Occipital lobe (tissue), 1 donor: ENCODE measurements at regions not wholly inside any gene's neighbourhood (a gene's known extent, or its start where the extent isn't known, plus 50 kb on each side); places are given as distances from the start of the nearest gene placed in this dataset.
A peak's percentile ranks its signal among the peaks of the same experiment; 100 is the strongest.
"Not testable (repeated sequence)": the region's sequence is repeated elsewhere in the genome, so short reads cannot be mapped to it uniquely, and the experiment has no call there.

ENCODE experiments used
- DNase-seq: peaks from one replicate; lab custom pipeline; 2025; lab: John Stamatoyannopoulos, UW

DNA sequence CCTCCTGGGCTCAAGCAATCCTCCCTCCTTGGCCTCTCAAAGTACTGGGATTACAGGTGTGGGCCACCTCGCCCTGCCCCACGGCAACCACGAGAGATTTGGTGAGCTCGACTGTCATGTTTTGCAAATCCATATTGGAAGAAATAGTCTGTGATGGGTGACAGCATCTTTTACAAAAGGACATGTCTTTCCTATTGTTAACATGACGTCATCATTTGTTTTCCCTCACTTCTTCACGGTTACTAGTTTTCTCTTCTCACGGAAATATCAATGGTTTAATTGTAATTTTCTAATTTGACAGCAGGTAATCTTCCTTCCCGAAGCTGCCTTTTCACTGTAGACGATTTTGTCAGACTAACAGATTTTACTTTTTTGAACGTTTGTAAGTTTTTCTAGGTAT, 110.8 kb upstream of the GREM2 start:
- no peak for DNase-seq

DNA sequence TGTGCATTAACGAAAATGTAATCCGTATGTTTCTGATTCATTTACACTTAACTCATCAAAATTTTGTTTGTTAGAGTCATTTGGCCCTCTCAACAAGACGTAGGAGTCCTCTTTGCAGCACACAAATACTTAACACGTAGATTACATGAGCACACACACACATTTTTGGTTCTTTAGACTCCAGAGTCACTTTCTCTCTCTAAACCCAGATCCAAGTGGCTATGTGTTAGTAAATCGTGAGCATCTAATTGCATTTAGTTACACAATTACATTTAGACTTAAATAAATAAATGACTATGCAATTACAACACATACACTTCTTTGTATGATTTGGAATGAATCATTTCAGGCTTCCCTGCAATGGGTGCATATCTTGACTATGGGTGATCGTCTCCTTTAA, 109.0 kb upstream of the GREM2 start:
- DNase-seq: no peak

DNA sequence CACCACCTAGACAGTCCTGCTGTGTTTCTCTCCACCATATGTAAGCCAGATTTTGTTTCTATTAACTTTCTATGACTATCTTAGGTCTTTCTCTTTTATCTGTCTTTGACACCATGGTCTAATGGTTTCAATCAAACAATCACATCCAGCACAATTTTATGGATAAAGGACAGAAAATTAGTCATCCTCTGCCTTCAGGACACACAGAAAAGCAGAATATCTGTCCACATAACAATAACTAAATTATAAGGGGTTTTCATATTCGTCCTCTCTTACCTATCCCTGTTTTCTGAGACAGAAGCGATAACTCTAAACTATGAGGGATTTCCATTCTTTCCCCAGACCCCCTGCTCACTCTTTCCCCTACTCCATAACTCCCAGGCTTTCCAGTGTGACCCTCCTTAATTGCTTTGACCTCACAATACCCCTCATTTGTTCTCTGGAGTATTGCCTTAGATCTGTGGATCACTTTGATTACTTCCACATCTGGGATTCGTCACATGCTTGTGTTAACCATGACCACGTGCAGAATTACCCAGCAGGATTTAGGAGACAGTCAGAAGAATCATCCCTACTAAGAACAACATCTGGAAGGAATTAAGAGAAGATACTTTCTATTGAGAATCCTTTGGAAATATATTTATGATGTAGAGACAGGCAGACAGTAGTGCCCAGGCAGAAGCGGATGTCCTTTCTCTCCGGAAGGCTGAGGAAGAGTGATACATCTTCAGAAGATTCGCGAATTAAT, 108.2 kb upstream of the GREM2 start:
- no peak for DNase-seq

DNA sequence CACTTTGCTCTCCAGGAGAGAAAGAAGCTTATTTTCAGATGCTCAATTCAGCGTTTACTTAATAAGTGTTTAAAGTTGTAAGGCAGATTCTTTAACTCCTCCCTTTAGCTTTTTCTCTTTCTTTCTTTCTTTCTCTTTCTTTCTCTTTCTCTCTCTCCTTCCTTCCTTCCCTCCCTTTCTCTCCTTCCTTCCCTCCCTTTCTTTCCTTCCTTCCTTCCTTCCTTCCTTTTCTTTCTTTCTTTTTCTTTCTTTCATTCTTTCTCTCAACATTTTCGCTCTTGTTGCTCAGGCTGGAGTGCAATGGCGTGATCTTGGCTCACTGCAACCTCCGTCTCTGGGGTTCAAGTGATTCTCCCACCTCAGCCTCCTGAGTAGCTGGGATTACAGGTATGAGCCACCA, 104.6 kb upstream of the GREM2 start:
- DNase-seq: not testable (repeated sequence)

DNA sequence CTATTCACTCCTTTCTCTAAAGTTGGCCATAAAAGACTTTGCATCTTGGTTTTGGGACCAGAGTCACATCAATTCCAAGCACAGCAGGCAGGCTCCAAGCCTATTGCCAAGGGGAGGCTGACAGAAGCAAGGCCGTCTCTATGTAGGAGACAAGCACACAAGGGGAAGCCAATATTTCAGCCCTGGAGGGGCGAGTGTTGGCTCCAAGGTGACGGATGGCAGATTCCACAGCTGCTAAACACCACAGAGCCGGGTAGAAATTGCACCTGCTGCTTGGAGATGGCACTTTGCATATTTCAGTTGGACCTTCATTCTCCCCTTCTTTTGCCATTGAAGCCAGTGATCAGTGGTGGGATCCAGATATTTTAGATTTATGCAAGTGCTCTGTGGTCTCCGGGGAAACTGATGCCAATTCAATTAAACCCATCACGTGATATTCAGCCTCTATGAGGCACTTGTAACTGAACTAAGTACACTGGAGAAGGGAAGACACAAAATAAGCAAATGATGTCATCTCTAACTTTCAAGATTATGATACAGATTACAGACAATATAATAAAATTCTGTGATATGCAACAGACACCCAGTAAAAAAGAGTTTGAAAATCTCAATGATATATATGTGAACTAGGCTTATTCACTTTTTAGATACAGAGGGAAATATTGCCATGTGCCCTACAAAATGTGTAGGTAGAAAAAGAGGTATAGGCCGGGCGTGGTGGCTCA, 102.8 kb upstream of the GREM2 start:
- DNase-seq: no peak

DNA sequence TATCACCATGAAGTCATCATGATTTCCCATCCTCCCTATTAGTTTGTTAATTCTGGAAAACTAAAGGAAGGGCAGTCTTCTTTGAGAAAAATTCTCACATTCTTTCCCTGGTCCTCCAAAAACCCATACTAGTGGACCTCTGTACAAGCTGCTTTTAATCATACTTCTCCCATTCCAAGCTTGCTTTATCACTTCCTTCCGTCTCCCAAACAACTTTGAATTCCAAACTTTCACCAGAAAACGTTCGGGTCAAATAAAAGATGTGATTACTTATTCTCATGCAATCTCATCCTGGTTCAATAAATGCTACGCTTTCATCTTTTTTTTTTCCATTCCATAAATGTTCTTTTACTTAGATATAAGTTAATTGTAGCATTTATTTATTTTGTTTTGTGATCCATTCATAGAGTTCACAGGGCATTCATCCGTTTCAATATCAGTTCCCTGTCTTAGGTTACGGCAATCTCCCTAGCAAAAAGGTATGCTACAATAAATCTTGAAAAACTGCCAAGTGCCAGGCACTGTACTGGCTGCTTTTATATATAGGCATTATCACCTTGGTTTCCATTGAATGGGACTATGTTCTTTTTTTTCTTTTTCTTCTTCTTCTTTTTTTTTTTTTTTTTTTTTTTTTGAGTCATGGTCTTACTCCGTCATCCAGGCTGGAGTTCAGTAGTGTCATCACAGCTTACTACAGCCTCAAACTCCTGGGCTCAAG, 100.2 kb upstream of the GREM2 start:
- DNase-seq: no peak

DNA sequence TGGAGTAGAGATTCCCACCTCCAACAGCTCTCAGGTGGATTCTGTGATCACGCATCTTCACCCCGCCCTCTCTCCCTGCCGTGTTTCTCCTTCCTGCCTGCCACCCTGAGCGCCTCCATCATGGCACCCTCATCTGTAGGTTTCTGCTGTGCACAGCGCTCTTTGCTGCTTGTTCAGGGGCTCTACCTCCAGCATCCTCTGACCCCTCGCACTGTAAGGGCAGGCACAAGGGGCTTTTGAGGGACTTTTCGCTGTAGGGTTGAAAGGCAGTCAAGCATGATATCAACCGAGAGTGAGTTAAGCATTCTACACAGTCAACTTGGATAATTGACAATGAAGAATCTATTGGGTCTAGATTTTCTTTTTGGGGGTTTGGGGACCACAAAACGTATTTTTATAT, 99.1 kb upstream of the GREM2 start:
- no peak for DNase-seq

DNA sequence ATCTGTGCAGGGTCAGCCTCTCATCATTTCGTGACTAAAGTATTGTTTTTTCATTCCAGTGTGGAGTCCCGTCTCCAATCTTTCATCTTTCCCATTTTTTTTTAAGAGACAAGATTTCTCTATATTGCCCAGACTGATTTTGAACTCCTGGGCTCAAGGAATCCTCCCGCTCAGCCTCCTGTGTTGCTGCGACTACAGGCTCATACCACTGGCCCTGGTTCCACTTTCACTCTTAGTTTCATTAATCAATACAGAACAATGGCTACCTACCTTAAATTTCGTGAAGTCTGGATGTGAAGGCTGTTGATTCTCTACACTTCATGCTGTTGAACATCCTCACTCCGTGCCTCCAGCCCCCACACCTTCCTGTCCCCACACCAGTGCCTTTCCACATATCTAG, 97.7 kb upstream of the GREM2 start:
- no peak for DNase-seq

DNA sequence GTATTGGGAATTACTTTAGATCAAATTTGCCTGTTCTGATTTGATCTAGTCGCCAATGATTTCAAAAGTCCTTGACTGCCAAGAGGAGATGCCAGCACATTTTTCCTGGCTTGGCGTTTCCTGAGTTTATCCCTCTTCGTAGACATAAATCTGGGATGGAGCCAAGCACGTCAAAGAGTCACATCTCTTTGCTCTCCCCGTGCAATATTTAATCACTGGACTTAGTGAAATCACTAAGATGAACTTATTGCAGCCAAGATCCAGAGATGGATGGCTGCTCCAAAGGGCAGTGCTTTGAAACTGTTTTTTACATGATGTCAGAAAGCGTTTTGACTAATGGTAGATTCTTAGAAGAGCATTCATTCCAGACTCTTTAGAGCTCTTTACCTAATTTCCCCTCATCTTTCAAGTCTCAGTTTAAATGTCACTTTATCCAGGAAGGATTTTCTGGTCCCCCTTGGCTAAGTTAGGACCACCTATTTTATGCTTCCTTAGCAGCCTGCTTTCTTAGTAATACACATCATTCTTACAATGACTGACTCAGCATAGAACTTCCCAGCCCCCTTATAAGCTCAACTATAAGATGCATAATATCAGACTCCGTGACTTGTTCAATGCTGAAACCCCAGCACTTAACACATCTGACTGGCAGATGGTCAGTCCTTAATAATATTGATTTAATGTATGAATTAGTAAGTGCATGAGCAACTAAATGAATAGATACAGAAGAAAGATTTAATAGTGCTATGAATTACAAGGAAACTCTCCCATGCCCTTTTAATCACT, 94.4 kb upstream of the GREM2 start:
- no peak for DNase-seq

DNA sequence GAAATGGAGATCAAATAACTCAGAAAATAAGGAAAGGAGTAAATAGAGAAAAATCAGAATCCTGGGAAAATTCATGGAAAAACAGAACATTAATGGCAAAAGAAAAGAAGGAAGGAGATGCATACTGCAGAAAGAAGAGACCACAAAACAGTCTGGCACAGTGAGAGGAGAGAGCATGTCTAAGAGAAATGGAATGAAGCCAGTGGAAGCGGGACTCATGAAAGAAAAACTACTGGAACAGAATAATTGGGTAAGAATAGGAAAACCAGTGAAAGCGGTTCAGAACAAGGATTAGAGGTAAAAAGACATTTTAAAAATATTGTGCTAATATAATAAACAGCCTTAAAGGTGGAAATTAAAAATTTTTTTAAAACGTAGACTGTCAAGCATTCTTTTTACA, 93.6 kb upstream of the GREM2 start:
- no peak for DNase-seq

DNA sequence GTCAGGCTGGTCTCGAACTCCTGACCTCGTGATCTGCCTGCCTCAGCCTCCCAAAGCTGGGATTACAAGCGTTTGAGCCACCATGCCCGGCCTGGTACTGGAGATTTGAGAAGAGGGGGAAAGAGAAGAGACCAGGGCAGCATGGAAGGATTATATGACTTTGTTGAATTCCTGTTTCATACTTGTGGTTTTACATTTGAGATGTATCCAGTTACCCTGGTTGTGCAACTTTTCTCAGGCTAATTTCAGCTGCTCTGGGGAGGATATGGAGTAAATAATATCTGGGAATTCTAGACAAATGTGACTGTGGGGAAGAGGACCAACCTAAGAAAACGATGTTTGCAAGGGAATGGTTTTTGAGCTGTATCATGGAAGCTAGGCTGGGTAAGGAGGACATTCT, 89.5 kb upstream of the GREM2 start:
- DNase-seq: no peak

DNA sequence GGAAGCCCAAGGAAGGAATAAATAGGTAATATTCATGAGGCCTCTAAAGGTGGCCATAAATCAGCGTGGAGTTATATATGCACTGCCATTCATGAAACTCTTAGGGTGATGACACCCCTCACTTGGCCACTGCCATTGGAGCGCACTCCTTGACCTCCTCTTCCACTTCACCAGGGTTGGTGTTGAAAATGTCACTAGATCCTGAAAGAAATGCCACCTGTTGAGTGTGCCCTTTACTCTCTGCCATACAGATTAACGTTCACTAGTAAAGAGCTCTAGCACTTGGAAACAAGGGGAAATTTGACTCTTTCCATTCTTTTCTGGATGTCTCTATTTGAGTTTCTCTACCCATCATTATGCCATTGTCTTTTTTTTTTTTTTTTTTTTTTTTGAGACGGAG, 83.5 kb upstream of the GREM2 start:
- no peak for DNase-seq

DNA sequence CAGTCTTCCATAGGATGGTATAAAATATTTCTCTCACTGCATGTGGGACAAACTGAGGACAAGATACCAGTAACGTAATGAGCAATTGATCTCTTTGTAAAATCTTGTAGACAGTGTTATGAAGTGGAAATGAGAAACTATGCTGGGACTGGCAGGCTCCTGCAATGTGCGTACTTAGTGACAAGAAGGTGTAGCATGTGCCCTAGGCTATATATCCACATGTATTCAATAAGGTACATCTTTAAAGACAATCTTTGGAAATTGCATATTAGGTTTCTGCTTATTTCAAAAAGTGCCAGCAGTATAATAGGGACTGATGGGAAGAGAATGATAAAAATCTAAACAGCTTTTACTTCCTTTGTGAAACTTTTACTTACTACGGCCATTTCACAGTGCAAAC, 81.9 kb upstream of the GREM2 start:
- DNase-seq: no peak

DNA sequence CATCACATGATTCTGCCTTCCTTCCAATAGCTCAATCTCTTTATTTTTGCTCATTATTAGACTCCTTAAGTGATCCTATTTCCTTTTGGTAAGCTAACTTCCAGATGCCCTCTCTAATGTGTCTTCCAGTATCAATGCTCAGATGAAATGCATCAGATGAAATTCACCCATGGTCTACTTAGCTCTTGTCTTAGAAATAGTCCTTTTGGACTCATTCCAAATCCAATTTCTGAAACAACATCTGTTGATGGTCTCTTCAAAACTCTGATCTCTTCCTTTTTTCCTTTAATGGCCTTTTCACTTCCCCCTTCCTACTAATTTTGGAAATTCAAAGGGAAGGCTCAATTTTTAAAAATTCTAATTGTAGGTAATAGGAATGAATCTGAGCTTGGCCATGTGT, 81.1 kb upstream of the GREM2 start:
- no peak for DNase-seq

DNA sequence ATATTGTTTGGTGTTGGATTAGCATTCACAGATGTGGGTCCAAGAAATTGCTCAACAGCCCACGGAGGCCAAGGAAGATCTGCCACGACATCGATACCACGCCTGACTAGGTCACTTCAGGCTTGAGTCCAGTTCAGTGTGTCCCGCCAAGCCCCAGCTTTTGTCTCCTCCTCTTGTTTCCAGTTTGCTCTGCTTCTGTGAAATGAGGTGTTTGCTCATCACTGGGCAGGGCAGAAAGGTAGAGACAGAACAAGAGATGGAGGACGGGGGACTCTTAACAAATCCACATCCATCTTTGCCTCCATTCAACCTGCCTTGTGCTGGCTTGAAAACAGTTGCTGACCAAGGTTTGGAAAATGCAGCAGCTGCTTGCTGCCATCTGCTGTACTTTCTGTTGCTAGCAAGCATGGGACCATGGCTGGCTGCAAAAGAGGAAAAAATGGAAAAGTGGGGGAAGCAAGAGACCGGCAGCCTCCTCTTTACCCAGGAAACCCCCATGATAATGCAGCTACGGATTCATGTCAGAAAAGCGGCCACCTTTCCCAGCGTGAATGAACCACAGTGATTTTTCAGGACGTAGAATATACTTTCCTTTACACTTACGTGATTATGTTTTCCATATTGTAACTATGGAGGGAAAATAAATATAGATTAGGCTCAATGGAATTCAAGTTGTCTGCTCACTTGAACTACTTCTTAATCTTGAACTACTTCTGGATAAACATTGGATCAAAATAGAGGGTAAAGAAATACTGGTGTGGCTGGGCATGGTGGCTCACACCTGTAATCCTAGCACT, 80.2 kb upstream of the GREM2 start:
- DNase-seq: peak; percentile 26

DNA sequence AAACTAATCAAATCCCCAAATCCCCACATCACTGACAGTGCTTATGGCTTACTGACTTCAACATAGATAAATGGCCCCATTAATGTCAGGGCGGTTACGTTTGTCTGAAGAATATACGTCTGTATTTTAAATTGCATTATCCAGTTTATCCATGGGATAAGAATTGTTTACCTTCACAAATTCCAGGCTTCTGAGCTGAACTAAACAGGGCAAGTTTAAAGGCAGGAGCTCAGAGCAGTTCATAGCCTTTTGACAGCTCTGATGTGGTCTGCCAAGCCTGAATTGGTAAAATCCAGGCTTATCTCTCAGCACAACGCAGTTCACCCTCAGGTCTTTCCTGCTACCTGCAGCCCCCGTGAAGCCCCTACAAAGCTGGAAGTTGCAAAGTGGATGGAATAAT, 79.5 kb upstream of the GREM2 start:
- DNase-seq: no peak

DNA sequence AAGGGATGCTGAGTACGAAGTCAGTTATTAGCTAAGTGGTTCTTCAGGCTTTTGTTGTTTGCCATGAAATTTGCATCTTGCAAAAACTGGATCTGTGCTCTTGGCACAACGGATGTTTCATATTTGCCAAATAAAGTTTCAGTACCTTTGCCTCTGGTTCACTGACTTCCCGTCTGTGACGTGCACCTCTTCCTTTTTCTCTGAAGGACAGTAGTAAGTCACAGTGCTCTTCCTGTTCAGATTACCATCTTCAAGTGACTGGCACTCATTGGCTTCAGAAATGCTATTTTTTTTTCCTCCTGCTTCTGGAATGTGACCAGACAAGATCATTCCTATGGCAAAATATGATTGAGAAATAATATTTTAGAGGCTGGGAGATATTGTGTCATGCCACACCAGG, 75.9 kb upstream of the GREM2 start:
- DNase-seq: no peak

DNA sequence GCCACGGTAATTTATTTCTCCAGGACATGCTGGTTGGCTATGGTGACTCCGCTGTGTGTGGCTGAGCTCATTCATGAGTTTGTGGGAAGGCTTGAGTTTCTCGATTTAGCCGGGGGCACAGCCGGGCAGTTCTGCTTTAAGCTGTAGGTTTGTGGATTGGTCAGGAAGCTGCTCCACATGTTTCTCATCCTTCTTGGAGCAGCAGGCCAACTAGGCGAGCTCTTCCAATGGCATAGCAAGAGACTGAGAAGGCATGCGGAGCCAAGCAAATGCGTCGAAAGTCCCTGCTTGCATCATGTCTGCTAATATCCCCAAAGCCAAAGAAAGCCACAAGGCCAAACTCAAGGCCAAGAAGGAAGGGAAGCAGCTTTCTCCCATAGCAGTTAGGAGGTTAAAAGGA, 71.6 kb upstream of the GREM2 start:
- DNase-seq: no peak

DNA sequence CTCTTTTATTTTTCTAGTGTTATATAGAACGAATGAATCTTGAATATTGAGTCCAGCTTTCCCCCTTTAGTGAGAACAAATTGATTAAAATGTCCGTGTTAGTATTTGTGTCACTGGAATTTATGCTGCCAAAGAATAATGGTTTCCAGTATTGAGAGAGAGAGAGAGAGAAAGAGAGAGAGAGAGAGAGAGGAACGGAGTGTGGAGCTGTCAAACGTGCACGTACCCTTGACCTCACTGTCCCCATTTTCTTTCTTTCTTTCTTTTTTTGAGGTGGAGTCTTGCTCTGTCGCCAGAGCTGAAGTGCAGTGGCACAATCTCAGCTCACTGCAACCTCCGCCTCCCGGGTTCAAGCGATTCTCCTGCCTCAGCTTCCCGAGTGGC, 70.9 kb upstream of the GREM2 start:
- DNase-seq: no peak

DNA sequence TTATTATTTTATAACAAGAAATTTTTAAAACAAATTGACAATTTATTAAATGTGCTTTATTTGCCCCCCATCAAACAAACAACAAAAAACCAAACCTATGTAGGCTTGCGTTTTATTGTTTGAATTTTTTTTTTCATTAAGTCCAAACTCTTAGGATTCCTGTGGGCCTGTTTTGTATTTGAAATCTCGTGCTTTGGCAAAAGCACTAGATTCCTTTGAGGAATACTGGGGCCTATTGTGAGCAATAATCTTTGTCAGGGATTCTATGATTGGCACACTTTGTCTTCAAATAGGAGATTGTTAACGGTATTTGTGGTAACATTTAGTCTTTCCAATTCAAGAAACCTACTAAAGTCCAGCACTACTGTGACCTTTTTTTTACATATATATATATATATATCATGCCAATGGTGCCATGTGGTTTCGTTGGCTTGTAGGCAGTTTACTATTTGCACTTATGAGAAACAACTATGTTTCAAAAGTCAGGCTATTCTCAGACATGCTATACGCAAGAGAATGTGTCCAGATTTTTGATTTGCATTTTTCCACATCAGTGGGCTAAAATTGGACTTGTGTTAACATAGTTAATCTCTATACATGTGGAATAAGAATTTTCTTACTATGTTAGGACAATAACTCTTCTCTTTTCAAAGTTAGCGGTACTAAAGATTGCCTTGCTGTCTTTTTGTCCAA, 70.4 kb upstream of the GREM2 start:
- no peak for DNase-seq
